HL-60/S4 (cell line): ENCODE measurements at regions not wholly inside any gene's neighbourhood (a gene's known extent, or its start where the extent isn't known, plus 50 kb on each side); places are given as distances from the start of the nearest gene placed in this dataset.
"Not testable (repeated sequence)": the region's sequence is repeated elsewhere in the genome, so short reads cannot be mapped to it uniquely, and the experiment has no call there.

Experiments used
- in situ Hi-C: fragments of 300-500 bp; cut with MboI; formaldehyde crosslinking; loops from 2 replicates; pipeline ENCODE4 v1.14.3; 2022; ENCODE audit warnings: low sequenced_read_pairs

DNA sequence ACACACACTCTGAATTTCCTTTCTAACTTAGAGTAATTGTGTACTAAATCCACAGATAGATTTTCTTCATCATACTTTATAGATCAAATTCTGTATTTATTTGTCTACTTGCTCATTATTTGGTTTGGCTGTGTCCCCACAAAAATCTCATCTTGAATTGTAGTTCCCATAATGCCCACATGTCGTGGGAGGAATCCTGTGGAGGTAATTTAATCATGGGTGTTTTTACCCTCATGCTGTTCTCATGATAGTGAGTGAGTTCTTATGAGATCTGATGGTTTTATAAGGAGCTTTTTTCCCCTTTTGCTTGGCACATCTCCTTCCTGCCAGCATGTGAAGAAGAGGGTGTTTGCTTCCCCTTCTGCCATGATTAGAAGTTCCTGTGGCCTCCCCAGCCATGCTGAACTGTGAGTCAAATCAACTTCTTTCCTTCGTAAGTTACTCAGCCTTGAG, 198.3 kb upstream of the TGFBR2 start:
- in situ Hi-C loops, result no loop called here

DNA sequence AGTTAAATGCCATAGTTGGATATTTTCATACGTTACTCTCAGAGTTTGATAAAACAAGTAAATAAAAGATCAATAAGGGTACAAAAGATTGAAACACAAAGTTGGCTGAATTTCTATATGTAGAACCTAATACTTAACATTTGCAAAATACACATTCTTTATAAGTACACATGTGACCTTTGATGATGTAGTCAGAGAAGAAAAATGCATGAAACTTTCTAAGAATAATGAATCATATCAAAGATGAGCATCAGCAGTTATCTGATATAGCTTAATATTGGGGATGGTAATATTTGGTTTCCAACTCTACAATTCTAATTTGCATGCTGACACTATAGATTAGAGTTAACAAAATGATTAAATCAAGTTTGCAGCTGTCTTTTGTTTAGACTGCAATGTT, 188.0 kb upstream of the TGFBR2 start:
- in situ Hi-C loops, result no loop called here

DNA sequence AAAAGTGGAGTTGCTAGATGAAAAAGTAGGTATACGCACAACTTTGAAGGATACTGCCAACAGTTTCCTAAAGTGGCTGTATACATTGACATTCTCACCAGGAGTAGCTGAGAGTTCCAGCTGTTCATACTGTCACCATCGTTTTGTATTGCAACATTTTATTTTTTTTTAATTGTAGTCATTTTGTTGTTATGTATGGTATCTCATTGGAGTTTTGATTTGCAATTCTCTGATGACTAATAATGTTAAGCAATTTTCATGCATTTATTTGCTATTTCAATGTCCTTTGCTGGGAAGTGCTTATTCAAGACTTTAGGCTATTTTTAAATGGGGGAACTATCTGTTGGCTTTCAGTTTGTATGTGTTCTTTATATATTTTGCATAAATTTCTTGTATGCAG, 185.1 kb upstream of the TGFBR2 start:
- in situ Hi-C loops, result no loop called here

DNA sequence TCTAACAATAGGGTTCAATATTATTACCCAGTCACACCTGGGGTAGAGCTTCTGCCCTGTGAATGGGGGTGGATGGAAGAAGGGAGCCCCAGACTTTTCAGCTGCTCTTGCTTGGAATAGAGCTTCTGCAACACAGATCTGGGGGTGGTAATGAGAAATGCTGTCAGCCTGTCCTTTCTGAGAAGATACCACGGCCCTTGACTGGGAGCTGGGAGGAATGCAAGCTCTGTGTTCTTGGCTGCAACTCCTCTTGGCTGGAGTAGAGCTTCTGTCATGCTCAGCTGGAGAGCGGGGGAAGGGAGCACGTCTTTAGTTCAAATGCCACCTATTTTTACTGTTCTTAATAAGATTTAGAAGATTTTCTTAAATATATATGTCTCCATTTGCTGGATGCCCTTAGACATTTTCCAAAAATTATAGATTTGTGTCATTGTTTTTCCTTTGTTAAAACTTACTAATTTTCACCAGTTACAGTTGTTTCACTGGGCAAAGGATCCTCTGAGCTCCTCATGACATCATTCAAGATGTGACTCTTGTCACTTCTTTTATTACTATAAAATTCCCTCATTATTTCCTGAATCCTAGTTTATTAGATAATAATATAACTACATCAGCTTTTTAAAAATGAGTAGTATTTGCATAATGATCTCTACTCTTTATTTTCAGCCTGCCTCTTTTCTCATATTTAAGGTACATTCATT, 180.0 kb upstream of the TGFBR2 start:
- in situ Hi-C loops, result no loop called here

DNA sequence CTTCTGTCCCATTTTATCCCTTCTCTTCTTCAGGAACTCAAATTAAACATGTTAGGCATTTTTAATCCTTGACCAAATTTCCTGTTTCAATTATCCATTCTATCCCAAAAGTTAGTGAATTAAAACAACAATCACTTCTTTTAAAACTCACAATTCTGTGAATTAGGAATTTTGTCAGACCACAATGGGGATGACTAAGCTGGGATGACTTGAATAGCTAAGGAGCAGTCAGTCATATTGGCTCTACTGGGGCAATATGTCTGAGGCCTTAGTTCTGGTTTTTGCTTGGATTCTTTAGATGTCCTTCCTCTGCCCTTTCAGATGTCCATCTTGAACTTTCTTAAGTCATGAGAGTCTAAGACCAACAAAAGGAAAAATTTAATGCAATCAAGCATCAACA, 178.2 kb upstream of the TGFBR2 start:
- in situ Hi-C loops, result no loop called here

DNA sequence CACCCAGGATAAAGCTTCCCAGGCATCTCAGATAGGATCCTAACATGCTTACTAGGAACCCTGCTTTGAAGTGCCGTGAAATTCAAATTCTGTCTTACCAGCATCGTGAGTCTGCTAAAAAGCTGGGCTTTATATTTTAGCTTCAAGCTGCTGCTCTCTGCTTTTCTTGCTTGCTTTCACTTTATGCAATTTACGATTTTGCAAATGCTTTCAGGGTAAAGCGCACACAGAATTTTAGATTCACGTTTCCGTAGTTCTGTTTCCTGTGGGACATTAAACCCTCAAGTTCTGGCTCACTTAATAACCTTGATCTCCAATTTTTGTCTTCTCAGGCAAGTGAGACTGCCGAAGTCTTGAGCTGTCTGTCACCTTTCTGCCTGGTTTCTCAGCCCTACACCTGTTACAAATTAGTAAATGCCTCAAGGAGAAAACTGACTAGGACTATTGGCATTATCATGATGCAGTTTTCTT, 170.5 kb upstream of the TGFBR2 start:
- in situ Hi-C loops, result no loop called here

DNA sequence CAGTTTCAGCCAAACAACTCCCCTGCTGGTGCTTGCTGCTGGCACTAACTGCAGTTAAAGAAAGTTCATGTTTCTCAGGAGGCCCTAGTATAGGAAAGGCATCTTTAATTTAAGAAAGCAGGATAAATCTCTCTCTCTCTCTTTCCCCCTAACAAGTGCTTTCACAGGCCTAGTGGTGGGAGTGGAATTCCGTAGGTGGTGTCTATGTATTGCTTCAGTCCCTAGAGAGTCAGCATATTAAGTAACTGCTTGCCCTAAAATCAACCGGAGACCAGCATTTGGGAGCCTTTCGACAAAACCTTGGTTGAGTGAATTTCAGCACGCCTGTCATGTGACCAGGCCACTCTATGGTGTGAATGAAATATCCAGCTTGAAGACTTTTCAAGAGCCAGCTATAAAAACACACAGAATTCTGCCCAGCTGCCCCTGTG, 169.2 kb upstream of the TGFBR2 start:
- in situ Hi-C loops, result no loop called here

DNA sequence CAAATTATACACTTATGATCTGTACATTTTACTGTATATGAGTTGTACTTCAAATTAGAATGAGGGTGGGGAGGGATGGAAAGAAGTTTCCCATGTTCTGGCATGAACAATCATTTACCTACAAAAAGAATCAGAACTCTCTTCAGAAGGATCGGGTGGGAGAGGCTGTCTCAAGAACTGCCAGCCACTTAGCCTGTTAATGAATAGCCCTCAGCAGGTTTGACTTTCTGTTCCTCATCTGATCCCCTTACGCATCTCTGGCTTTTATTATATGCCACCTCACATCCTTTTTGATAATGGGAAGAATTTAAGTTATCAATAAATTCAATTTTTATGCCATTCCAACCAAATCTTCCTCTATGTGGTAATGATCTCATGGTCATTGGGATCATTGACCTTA, 168.3 kb upstream of the TGFBR2 start:
- in situ Hi-C loops, result no loop called here

DNA sequence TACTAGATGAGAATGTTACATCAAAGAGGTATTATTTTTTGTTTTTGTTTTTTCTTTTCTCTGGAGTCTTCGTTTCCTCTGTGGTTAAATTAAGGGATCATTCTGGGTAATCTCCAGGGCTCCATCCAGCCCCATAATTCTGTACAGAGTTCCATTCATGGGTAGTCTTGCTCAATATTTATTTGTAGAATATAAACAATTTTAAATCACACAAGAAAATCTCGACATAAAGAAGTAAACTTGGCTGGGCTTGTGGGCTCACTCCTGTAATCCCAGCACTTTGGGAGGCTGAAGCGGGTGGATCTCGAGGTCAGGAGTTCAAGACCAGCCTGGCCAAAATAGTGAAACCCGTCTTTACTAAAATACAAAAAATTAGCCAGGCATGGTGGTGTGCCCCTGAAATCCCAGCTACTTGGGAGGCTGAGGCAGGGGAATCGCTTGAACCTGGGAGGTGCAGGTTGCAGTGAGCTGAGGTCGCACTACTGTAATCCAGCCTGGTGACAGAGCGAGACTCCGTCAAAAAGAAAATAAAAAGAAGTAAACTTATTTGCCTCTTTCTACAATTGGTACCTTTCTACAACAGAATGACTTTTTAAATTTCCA, 166.8 kb upstream of the TGFBR2 start:
- in situ Hi-C loops, result no loop called here

DNA sequence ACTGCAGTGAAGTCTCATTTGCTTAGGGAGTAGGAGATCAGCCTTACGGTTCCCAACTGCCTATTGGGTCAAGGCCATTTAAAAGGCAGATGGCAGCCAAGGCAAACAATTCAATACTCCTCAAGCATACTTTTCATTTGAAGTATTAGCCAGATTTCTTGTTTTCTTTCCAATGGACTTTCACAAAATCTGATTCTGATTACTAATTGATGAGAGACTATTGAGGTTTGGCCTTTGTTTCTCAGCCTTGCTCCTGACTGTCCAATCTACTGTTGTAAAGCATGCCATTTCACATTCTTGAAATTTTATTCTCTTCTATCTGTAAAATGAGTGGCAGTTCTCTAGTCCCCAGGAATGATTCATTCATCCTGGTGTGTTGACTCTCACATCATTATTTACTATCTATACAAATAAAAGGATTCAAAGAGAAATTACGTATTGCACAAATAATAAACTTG, 166.2 kb upstream of the TGFBR2 start:
- in situ Hi-C loops, result no loop called here

DNA sequence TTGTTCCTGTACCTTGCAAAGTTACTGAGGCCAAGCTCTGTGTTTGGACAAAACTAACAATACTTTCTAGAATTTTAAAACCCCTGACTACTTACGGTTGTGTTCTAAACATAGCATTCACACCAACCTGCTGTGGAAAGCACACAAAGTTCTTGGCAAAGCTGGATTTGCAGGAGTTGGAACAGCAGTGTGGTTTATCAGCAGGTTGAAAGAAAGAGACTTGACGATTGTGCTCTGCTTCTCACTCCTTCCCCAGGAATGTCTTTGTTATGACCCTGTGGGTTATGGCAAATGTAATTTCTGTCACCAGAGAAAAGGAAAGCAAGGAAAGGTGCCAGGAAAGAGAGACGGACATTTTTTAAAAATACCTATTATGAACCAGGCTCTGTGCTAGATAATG, 165.5 kb upstream of the TGFBR2 start:
- in situ Hi-C loops, result no loop called here

DNA sequence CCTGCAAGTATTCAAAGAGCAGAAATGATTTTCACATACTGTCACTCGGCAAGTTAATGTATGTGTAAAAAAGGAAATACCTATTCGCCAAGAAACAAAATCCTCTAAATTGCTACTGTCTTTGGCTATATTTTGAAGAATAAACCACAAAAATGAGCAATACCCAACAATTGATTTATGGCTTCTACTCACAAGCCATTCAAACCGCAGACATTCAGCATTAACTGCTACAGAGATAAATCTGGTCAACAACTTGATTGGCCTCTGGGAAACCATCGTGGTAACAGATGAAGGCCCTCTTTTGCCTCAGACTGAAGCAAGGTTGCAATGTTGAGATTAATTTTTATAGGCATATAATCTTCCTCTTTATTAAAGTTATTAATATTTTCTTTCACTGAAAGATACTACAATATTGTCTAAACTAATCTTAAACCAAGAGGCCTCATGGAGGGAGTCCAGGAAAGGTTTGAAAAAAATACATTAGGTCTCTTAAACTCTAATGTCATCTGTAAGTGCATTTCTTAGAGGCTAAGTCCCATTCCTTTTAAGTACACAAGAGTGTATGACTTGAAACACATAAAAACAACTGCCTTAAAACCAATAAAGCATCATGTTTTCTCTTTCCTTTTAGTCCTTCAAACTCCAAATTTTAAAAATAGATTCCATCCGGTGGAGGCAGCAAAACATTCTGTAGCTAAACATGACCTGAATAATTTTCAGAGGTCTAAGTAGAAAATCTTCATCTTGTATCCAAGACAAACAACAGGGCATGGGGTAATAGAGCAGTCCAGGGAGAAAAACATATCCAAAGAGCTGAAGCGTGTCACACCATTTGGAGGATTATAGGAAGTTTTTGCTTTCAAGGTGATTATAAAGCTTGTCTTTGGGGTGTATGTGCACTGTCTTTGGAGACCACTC, 162.4 kb upstream of the TGFBR2 start:
- in situ Hi-C loops, result no loop called here

DNA sequence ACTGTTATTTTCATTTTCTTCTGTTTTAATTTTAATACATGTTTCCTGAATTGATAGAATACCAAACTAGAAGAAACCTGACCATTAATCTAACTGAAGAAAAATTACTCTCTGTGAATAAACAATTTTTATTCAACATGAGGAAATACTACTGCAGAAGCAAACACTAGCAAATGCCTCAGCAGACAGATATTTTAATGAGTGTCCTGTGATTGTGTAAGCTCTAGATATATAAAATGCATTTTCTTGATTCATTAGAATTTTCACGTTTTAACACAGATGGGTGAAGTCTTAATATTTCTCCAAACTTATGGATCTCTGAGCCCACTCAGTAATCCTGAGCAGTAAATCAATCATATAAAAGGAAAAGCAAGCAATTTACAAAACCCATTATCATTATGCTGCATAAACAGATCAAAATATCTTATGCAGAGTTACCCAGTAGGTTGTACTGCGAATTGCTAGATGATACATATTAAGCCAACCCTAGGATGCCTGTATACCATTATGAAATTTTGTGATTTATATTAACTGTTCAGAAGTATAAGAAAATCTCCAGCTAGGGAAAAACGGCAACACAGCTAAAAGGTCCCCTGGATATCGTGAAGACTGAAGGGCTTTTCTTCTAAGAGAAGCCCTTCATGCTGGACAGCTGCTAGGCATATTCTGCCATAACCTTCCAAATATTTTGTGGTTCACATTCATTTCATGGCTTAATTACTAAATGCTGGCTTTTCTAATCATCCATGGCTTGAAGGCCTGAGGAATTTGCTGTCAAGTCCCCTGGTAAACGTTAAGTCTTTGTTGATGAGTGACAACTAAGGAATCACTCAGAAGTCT, 157.7 kb upstream of the TGFBR2 start:
- in situ Hi-C loops, result no loop called here

DNA sequence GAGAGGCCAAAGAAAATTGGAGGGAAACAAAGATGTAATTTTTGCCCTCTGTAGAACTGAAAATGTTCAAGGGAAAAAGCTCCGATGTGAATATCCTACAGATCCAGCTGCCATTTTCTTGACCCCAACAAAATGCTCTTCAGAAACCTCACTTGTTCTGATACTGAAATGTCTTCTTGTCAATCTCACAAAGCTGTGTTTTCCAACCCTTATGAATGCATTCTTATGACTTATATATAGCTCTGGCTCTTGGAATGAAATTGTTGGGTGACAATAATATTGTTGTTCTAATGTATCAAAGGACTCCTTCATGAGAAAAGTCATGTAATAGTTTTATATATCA, 157.1 kb upstream of the TGFBR2 start:
- in situ Hi-C loops, result no loop called here

DNA sequence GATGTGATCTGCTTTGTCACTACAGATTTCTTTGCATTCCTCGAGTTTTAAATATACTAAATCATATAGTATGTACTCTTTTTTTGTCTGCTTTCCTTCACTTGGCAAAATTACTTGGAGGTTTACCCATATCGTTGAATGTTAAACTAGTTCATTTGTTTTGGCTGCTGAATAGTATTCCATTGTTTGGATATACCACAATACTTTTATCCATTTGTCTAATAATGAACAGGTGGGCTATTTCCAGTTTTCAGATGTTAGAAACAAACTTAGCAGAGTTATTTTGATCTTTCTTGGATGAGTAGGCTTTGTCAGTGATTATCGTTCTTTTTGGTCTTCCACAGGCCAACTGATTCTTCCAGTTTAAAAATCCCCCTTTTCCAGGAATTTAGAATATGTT, 154.0 kb upstream of the TGFBR2 start:
- in situ Hi-C loops, result no loop called here

DNA sequence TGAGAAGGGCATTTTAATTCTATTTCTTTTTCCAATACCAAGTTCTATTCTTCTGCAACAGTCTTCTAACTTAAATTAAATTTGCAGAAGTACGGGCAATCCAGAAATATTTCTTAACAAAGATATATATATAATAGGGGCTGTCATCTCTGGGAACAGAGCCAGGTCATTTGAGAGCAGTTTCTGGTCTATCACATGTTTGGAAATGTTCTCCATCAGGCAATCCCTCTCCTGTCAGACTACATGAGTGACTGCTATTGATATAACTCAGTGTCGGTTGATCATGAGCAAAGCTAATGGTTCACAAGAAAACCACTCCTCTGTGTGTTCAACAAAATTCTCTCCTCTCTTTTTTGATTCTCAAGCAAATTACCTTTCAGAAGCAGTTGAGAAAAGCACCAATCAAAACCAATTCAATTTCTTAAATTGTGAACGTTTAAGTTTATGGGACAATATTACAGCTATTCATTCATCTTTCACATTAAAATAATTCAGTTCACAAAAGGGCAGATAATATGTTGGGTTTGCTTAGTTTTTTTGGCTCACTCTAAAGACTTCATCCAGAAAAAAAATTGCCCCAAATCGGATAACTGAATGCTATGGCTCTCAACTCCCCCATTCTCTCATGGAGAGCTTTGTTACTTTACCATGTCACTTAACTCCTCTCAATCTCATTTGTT, 152.9 kb upstream of the TGFBR2 start:
- in situ Hi-C loops, result no loop called here

DNA sequence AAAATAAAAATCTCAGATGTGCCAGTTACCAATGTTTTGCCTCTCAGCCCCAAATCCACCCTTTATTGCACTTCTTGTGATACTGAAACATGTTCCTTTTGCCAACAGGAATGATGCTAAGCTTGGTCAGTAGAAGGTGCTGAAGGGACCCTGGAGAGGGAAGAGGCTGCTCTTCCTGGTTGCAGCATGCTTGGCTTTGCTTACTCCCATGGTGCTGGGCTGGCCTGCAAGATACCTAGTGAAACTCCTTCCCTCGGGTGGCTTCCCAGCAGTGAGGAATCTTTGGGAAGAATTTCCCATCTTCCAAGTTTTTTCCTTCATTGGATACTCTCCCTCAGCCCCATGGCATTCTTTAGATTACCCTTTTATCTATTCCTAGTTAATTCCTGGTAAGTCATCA, 151.8 kb upstream of the TGFBR2 start:
- in situ Hi-C loops, result no loop called here

DNA sequence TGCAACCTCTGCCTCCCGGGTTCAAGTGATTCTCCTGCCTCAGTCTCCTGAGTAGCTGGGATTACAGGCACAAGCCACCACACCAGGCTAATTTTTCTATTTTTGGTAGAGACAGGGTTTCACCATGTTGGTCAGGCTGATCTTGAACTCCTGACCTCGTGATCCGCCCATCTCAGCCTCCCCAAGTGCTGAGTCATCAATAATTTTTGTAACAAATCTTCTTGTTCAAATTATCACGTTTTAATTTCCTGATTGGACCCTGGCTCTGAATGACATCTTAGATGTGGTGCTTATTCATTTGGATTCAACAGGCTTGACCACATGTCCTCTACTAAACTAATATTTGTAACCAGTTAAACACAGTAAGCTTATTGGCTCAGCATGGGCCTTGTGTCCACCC, 151.3 kb upstream of the TGFBR2 start:
- in situ Hi-C loops, result not testable (repeated sequence)

DNA sequence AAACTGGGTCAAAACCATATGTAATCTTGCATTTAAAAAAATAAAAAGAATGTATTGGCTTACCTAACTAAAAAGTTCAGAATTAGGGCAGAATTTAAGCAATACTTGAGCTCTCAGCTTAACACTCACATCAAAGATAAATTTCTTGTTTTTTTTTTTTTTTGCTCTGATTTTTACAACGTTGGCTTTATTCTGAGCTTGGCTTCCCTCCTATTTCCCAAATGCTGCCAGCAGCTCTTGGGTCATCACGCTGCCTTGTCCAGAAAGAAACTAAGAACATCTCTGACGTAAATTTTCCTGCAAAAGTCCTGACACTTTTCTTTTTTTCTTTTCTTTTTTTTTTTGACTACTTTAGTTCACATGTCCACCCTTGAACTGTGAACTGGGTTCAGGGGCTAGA, 150.6 kb upstream of the TGFBR2 start:
- in situ Hi-C loops, result no loop called here

DNA sequence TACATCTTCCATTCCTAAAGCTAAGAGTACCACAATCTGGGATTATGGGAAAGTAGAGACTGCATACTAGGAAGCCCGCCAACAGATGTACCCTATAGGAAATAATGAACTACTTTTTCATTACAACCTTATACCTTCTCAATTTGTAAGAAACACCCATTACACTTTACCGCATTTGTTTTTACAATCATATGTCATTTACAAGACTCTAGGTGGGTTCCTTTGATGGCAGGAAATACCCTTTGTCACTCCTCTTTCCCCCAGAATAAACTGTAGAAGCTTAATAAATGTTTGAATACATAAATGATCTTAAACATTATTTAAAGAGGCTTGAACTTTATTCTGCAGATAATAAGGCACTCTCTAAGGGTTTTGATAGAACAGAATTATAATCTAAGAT, 150.1 kb upstream of the TGFBR2 start:
- in situ Hi-C loops, result no loop called here
